GM18511 (cell line): ENCODE measurements at regions not wholly inside any gene's neighbourhood (a gene's known extent, or its start where the extent isn't known, plus 50 kb on each side); places are given as distances from the start of the nearest gene placed in this dataset.
"Not testable (repeated sequence)": the region's sequence is repeated elsewhere in the genome, so short reads cannot be mapped to it uniquely, and the experiment has no call there.

Source experiments
- ATAC-seq: cut with Tn5 transposase; IDR thresholded peaks from one replicate; pipeline ENCODE4 v1.9.1; 2021; ENCODE audit warnings: mild to moderate bottlenecking, moderate library complexity; ENCODE audit not compliant: unreplicated experiment

- not testable (repeated sequence) for ATAC-seq
Measured at GRCh38 chr4:102397056-102397455, 51.8 kb upstream of the SLC39A8 start.

GRCh38 chr4:102399021-102399420 is 53.7 kb upstream of the SLC39A8 start:
- no peak for ATAC-seq

GRCh38 chr4:102400898-102401297 is 55.6 kb upstream of the SLC39A8 start:
- ATAC-seq, result no peak

GRCh38 chr4:102402223-102402622 is 56.9 kb upstream of the SLC39A8 start:
- ATAC-seq, result no peak

DNA sequence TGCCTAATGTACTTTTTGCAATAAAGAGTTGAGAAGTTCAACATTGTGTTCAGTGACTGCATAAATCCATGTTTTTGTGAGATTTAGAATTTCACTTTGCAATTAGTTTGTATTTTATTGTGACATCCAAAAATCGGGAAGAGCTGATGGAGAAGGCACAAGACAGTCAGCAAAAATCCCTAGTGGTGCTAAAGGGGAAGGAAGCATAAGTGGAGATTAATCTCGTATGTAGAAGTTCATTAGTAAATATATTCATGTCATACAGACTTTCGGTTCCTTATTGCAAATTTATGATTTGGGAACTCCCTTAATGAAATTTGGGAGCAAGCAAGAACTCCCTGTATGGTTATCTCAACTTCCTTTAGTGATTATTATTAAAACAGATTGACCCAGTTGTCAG is 57.8 kb upstream of the SLC39A8 start:
- ATAC-seq, result no peak

DNA sequence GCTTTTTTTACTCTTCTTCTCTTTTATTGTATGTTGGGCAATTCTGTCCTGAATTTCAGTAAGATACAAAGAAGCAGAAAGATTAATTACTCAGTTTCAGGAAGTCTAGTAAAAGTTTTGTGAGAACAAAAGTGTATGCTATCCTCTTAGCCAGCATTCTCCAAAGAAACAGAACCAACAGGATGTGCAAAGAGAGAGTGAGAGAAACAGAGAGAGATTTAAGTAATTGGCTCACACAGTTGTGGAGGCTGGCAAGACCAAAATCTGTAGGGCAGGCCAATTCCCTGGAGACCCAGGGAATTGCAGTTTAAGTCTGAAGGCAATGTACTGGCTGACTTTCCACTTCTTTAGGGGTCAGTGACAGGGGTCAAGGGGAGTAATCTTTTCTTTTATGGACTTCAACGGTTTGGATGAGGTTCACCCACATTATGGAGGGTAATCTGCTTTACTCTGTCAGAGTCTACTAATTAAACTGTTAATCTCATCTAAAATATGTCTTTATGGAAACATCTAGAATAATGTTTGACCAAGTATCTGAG is 59.2 kb upstream of the SLC39A8 start:
- no peak for ATAC-seq

- ATAC-seq, result no peak
Measured at GRCh38 chr4:102405821-102406401, 60.6 kb upstream of the SLC39A8 start.

DNA sequence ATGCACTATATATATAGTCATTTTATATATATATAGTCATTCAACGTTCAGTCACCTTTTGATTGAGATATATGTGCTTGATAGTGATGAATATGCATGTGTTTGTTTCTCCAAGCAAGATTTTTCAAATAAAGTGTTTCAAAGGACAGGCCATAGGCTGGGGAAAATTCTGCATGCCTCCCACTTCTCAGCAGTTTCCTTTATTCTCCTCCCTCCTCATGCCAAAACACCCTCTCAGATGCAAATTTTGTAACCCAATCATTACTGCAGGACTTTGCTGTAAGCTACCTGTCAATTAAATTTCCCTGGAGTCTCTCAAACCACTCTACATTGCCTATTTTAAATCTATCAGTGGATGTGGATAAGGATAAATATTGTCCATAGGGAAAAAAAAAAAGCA is 65.6 kb upstream of the SLC39A8 start:
- not testable (repeated sequence) for ATAC-seq

- ATAC-seq, result no peak
Measured at GRCh38 chr4:102411408-102411807, 66.1 kb upstream of the SLC39A8 start.

GRCh38 chr4:102416765-102417164 is 71.5 kb upstream of the SLC39A8 start:
- ATAC-seq, result no peak

DNA sequence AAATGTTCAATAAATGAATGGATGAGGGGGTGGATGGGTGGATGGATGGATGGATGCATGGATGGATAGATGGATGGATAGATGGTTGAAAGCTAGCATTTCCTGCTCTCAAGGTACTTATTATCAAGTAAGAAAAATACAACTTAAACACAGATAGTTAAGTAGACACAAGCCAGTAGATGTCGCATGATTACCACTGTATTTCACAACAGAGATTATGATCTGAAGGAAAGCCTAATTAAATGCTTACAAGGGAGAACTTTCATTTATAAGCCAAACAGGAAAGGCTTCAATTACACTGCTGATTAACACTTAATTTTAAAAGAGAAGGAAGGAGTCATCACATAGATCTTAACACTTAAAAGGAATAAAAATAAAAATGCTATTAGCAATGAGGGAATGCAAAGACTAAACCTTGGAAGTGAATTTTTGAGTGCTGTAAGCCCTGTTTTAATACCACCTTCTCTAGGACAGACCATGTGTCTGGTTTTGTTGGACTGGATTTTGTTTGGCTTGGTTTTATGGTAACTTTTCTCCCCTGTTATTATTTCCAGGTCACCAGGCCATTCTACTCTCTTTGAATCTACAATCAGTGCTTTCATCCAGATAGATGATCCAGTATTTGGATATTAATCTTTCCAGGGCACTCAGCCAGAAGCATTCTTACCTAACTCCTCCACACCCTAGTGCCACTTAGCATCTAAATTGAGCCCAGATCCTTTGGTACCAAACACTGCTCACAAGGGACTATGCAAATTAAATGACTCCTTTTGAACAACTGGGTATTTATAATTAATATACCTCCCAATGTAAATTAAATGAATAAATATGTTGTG is 75.5 kb upstream of the SLC39A8 start:
- no peak for ATAC-seq

DNA sequence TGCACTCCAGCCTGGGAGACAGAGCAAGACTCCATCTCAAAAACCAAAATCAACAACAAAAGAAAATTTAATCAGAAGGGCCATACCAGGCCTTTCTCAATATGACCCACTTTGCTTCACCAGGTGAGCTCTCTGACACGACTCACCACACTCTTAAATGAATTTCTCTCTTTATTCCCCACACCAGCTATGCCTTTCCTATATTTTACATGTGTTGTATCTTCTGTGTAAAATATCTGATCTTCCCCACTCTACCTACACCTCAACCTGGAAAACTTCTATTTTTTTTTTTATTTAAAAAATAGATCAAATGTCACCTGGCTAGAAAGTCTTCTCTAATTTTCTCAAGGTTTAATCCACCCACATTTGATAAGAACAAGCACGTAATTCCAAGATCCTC is 77.6 kb upstream of the SLC39A8 start:
- no peak for ATAC-seq

GRCh38 chr4:102423375-102423774 is 77.8 kb upstream of the NFKB1 start:
- ATAC-seq, result no peak

- no peak for ATAC-seq
Measured at GRCh38 chr4:102427371-102427998, 73.7 kb upstream of the NFKB1 start.

GRCh38 chr4:102428122-102428521 is 73.0 kb upstream of the NFKB1 start:
- ATAC-seq, result no peak

- no peak for ATAC-seq
Measured at GRCh38 chr4:102429553-102429952, 71.6 kb upstream of the NFKB1 start.

GRCh38 chr4:102430461-102430910 is 70.7 kb upstream of the NFKB1 start:
- ATAC-seq, result no peak

DNA sequence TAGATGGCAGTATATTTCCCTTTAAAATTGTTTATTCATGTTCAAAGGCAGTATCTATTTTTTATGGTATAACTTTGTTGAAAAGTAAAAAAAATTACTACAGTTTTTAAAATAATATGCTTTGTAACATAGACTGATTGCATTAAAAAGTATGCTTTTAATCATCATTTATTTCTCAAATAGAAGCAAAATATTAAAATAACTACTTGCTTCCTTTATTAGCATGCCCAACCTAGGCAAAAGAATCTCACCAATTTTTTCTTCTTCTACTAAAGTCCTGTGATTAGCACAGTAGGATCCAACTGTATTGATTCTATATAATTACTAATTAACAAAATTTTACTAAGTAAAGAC is 69.6 kb upstream of the NFKB1 start:
- ATAC-seq, result no peak

DNA sequence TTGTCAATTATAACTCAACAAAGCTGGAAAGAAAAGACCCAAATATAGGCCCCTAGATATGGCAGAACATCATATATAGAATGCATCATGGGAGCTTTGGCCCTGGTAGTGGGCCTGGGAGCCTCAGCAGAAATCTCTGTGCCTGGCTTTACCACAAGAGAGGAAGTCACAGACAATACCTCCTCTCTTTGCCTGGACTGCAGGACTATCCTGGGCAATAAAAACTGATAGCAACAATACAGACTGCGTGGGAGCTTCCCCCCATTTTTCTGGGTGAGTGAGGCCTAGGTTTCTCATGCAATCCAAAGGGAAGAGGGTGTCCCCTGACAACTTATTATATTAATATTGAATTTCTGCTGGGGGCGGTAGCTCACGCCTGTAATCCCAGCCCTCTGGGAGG is 64.0 kb upstream of the NFKB1 start:
- ATAC-seq, result no peak

DNA sequence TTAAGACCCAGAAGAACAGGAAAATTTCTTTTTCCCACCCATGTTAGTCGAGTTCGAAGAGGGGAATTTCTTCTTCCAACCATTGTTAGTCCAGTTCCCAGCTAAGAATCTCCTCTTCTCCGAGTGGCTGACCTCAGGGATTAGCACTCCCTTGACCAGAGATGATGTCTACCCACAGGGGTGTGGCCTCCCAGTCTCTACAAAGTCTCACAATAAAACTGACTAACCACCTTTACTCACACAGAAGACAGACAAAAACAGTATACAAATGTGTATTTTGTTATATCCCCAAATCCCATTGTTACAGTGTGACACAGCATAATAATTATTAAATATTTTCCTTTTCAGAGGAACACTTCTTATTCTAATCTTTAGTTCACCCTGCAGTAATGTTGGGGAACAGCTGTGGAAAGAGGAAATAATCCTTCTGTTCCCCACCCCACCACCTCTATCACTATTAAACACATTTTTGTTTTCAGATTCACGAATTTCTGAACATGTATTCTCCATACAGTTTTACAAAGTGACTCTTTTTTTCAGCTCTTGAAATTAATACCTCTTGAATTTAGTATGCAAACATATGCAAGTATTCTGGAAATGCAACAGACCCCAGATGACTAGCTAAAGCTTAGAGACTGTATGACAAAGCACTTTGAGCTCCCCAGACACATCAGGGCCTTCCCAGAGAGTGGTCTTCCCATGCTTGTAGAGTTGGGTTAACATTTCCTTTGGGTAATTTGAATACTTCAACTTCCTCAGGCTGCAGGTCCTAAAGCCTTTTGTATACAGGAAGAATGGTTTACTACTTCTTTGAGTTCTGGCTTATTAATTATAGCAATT is 62.5 kb upstream of the NFKB1 start:
- no peak for ATAC-seq

- no peak for ATAC-seq
Measured at GRCh38 chr4:102439236-102439614, 61.9 kb upstream of the NFKB1 start.
